GM19035 (cell line): ENCODE measurements at regions not wholly inside any gene's neighbourhood (a gene's known extent, or its start where the extent isn't known, plus 50 kb on each side); places are given as distances from the start of the nearest gene placed in this dataset.

Experiments used
- ATAC-seq: cut with Tn5 transposase; IDR thresholded peaks from one replicate; pipeline ENCODE4 v1.9.1; 2021; ENCODE audit not compliant: unreplicated experiment

GRCh38 chr11:130728185-130729180, 187.8 kb downstream of the SNX19 start:
- ATAC-seq: no peak

- no peak for ATAC-seq
Measured at GRCh38 chr11:130729193-130729592, 187.1 kb downstream of the SNX19 start.

GRCh38 chr11:130729678-130730300, 186.5 kb downstream of the SNX19 start:
- no peak for ATAC-seq

- ATAC-seq: no peak
Measured at GRCh38 chr11:130731401-130731800, 184.9 kb downstream of the SNX19 start.

- ATAC-seq: no peak
Measured at GRCh38 chr11:130732476-130732875, 183.8 kb downstream of the SNX19 start.

GRCh38 chr11:130737041-130737830, 179.0 kb downstream of the SNX19 start:
- no peak for ATAC-seq

GRCh38 chr11:130737866-130738431, 178.3 kb downstream of the SNX19 start:
- no peak for ATAC-seq

GRCh38 chr11:130738611-130739010, 177.7 kb downstream of the SNX19 start:
- ATAC-seq: no peak

GRCh38 chr11:130740819-130741218, 175.5 kb downstream of the SNX19 start:
- no peak for ATAC-seq

GRCh38 chr11:130744794-130745193, 171.5 kb downstream of the SNX19 start:
- no peak for ATAC-seq

- ATAC-seq: no peak
Measured at GRCh38 chr11:130749216-130749615, 167.1 kb downstream of the SNX19 start.

GRCh38 chr11:130760515-130761125, 155.7 kb downstream of the SNX19 start:
- no peak for ATAC-seq

- ATAC-seq: no peak
Measured at GRCh38 chr11:130761560-130762220, 154.6 kb downstream of the SNX19 start.

GRCh38 chr11:130762638-130763037, 153.6 kb downstream of the SNX19 start:
- ATAC-seq: no peak

GRCh38 chr11:130763087-130763980, 152.9 kb downstream of the SNX19 start:
- ATAC-seq: no peak

- ATAC-seq: no peak
Measured at GRCh38 chr11:130765406-130765805, 150.9 kb downstream of the SNX19 start.

- ATAC-seq: peak; percentile 72
Measured at GRCh38 chr11:130765951-130766649, 150.2 kb downstream of the SNX19 start.
